ENCODE measurements at regions not wholly inside any gene's neighbourhood (a gene's known extent, or its start where the extent isn't known, plus 50 kb on each side); places are given as distances from the start of the nearest gene placed in this dataset.

- TF ChIP-seq, protein P1, sequence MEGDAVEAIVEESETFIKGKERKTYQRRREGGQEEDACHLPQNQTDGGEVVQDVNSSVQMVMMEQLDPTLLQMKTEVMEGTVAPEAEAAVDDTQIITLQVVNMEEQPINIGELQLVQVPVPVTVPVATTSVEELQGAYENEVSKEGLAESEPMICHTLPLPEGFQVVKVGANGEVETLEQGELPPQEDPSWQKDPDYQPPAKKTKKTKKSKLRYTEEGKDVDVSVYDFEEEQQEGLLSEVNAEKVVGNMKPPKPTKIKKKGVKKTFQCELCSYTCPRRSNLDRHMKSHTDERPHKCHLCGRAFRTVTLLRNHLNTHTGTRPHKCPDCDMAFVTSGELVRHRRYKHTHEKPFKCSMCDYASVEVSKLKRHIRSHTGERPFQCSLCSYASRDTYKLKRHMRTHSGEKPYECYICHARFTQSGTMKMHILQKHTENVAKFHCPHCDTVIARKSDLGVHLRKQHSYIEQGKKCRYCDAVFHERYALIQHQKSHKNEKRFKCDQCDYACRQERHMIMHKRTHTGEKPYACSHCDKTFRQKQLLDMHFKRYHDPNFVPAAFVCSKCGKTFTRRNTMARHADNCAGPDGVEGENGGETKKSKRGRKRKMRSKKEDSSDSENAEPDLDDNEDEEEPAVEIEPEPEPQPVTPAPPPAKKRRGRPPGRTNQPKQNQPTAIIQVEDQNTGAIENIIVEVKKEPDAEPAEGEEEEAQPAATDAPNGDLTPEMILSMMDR (IDR thresholded peaks at IDR 0.05; ENCODE audit: insufficient read depth, missing control alignments): no peak
- FAIRE-seq (no peak), DNase-seq (ENCODE audit: insufficient read length, low spot score) (no peak)
Measured at GRCh38 chrX:43068639-43069038, 290.7 kb upstream of the PPP1R2C start.

DNA sequence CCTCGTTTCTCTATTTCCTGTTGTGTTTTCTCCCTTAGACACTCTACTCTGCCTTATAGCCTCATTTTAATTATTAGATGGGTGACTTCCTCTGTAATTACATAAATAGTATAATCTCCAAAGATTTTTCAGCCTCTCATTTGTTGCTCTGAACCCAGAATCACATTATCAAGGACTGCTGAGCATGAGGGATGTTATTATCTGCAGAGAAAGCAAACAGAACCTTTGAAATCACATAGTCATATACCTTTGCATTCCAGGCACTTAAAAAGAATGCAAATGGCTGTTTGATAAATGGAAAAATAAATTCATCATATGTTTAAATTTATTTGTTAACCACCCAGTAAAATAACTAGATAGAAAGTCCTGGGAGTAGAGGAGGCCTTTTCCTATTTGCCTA lies 305.1 kb upstream of the PPP1R2C start:
- DNase-seq (ENCODE audit: insufficient read length, low spot score) (no peak), FAIRE-seq (no peak)
- TF ChIP-seq, protein P1 (IDR thresholded peaks at IDR 0.05; ENCODE audit: insufficient read depth, missing control alignments): no peak

DNA sequence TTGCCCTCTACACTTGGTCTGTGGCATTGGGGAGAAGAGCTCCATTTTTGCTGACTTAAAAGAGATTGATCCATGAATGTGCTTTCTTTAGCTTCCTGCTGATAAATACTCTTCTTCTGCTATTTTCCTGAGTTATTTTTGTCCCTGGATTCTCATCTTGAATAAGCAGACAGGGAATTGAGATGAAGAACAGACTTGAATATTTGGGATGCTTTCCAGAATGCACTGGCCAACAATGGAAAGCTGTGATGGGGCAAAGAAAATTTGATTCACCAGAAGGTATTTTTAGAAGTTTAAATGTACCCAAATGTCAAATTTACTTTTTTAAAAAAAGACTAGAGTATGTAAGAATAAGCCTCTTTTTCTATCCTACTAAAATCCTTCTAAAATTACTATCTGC lies 309.9 kb upstream of the PPP1R2C start:
- FAIRE-seq: no peak
- TF ChIP-seq, protein P1 (IDR thresholded peaks at IDR 0.05; ENCODE audit: insufficient read depth, missing control alignments): no peak
- DNase-seq (ENCODE audit: insufficient read length, low spot score): no peak

DNA sequence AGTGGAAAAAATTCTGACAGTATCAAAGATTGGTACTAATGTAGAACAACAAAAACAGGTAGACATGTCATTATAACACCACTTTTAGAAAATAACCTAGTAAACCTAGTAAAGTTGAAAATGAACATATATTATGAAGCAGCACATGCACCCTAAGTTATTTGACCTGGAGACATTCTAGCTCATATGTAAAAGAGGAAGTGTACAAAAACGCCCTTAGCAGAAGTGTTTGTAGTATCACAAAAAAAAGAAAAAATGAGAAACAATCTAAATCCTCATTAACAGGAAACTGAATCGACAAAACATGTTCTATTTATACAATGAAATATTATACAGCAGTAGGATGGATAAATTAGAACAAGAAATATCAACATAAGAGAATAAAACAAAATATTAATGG lies 318.9 kb upstream of the PPP1R2C start:
- DNase-seq (ENCODE audit: insufficient read length, low spot score): no peak
- FAIRE-seq: no peak
- TF ChIP-seq, protein P1 (IDR thresholded peaks at IDR 0.05; ENCODE audit: insufficient read depth, missing control alignments): no peak

DNA sequence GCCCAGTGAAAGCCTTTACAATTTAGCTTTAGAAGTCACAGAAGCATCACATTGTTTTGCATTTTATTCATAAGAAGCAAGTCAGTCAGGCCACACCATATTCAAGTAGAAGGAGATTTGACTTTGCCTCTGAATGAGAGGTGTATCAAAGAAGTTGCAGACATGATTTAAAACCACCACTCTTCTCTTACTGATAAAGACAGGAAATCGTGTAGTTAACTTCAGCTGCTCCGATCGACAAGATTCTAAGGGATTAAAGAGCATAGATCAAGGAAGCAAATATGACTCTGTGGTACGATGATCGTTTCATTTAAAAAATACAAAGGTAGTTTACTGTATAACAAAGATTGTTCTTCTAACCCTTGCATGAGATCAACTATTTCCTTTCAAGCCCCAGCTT lies 328.0 kb upstream of the PPP1R2C start:
- TF ChIP-seq, protein P1 (IDR thresholded peaks at IDR 0.05; ENCODE audit: insufficient read depth, missing control alignments): no peak
- no peak for FAIRE-seq
- no peak for DNase-seq (ENCODE audit: insufficient read length, low spot score)

DNA sequence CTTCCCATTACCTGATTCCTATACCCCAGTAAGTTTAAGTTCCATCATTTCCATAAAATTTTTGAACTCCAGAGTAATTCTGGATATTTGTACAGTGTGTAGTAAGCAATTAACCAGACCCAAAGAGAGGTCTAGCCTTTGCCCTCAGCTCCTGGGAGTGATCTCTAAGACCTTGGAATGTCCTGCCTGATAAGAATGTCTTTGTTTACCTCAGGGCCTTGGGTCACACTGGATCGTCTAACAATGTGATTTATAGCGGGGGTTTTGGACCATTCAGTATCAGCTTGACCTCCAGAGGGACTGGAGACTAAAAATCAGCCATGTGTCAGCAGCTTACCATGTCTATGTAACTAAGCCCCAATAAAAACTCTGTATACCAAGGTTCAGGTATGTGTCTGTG lies 330.9 kb upstream of the PPP1R2C start:
- no peak for DNase-seq (ENCODE audit: insufficient read length, low spot score)
- TF ChIP-seq, protein P1 (IDR thresholded peaks at IDR 0.05; ENCODE audit: insufficient read depth, missing control alignments): no peak

DNA sequence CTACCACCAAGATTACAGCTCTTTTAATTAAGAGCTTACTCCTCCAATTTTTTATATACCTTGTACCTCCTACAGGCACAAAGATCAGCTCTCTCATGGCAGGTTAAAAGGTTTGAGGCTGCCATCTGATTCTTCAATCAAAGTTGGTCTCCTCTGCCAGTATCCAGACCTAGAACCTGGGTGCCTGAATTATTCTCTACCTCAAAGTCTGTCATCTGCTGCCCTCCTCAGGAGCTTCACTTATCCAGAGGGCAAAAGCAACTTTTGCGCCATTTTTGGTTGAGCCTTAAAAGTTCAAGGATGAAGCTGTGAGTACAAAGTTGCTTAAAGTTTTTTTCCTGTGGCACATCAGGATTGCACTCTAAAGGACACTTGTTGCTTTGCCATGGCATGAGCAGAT lies 343.7 kb upstream of the PPP1R2C start:
- no peak for FAIRE-seq
- TF ChIP-seq, protein P1 (IDR thresholded peaks at IDR 0.05; ENCODE audit: insufficient read depth, missing control alignments): no peak
- no peak for DNase-seq (ENCODE audit: insufficient read length, low spot score)

More for the DNA sequence above, 330.9 kb upstream of the PPP1R2C start:
- no peak for FAIRE-seq

All from D721Med (cell line).